ENCODE measurements at regions not wholly inside any gene's neighbourhood (a gene's known extent, or its start where the extent isn't known, plus 50 kb on each side); places are given as distances from the start of the nearest gene placed in this dataset.

DNA sequence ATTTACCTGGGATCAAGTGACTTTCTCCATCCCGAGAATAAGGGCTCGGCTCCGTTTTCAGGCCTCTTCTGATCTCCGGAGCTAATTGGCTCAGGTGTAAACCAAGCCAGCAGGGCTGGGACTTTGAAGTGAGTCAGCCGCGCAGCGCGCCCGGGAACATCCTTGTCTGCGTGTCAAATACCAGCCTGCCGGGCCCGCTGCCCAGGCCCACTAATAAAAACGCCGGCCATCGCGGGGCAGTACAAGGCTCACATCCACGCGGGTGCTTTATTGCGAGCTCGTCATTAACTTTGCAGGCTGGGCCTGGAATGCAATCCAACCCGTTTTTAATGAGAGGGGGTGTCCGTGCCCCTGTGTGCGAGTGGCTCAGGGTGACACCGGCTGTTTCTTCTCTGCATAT lies 416.8 kb downstream of the IRX2 start:
- TF ChIP-seq, protein P1, sequence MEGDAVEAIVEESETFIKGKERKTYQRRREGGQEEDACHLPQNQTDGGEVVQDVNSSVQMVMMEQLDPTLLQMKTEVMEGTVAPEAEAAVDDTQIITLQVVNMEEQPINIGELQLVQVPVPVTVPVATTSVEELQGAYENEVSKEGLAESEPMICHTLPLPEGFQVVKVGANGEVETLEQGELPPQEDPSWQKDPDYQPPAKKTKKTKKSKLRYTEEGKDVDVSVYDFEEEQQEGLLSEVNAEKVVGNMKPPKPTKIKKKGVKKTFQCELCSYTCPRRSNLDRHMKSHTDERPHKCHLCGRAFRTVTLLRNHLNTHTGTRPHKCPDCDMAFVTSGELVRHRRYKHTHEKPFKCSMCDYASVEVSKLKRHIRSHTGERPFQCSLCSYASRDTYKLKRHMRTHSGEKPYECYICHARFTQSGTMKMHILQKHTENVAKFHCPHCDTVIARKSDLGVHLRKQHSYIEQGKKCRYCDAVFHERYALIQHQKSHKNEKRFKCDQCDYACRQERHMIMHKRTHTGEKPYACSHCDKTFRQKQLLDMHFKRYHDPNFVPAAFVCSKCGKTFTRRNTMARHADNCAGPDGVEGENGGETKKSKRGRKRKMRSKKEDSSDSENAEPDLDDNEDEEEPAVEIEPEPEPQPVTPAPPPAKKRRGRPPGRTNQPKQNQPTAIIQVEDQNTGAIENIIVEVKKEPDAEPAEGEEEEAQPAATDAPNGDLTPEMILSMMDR (IDR thresholded peaks at IDR 0.05), result no peak
- TF ChIP-seq EZH2 (IDR thresholded peaks at IDR 0.05), result no peak

Measured in neural progenitor cell (in vitro differentiated cells).